Panc1 (cell line): ENCODE measurements at regions not wholly inside any gene's neighbourhood (a gene's known extent, or its start where the extent isn't known, plus 50 kb on each side); places are given as distances from the start of the nearest gene placed in this dataset.
"Not testable (repeated sequence)": the region's sequence is repeated elsewhere in the genome, so short reads cannot be mapped to it uniquely, and the experiment has no call there.

Experiments
- ATAC-seq: fragments of 200-7000 bp; cut with Tn5 transposase; 2 replicates; pipeline ENCODE4 v1.9.1; 2020; ENCODE audit warnings: mild to moderate bottlenecking, moderate library complexity
- BruUV-seq: library from RNA; stranded (reverse); fragments of 400-500 nt; replicated peaks from 2 replicates; lab custom pipeline; 2021; lab: Mats Ljungman, UMichigan
- CTCF ChIA-PET: fragments of 300-600 bp; sonication (Branson Sonifier 250); formaldehyde crosslinking; loops from one replicate; lab custom pipeline; 2022; ENCODE audit warnings: antibody characterized with exemption; lab: Charles Lee
- POLR2A ChIA-PET: fragments of 300-600 bp; sonication (Branson Sonifier 250); formaldehyde crosslinking; loops from one replicate; lab custom pipeline; 2022; ENCODE audit warnings: antibody characterized with exemption; lab: Charles Lee
- DNase-seq: peaks from one replicate; pipeline ENCODE4 v3.0.0-alpha.2; 2010; ENCODE audit warnings: low read depth, low spot score
- H3K27ac ChIP-seq: 2 replicates; pipeline ENCODE4 v1.5.1; 2011; ENCODE audit warnings: mild to moderate bottlenecking, low read length, inconsistent platforms
- H3K27me3 ChIP-seq: fragments of 200-500 bp; sonication (Bioruptor generic); 2 replicates; pipeline ENCODE4 v1.6.0; 2014; ENCODE audit warnings: low read length, inconsistent platforms; ENCODE audit not compliant: control insufficient read depth, insufficient read depth
- H3K36me3 ChIP-seq: fragments of 200-500 bp; sonication (Bioruptor generic); 2 replicates; pipeline ENCODE4 v1.5.1; 2014; ENCODE audit warnings: inconsistent platforms, mild to moderate bottlenecking, low read length, moderate library complexity; ENCODE audit not compliant: control insufficient read depth, insufficient read depth
- H3K4me1 ChIP-seq: 2 replicates; pipeline ENCODE4 v1.5.1; 2011; ENCODE audit warnings: inconsistent platforms, mild to moderate bottlenecking, low read length, moderate library complexity; ENCODE audit not compliant: control insufficient read depth, insufficient read depth
- H3K4me3 ChIP-seq, 2 experiments: 2 replicates each; pipeline ENCODE4 v1.5.1; 2011 to 2012; ENCODE audit warnings: low read depth in 2 of 2, low read length in 2 of 2, mild to moderate bottlenecking in 2 of 2, inconsistent platforms in 1 of 2, moderate library complexity in 1 of 2
- H3K9me3 ChIP-seq: fragments of 200-500 bp; sonication (Bioruptor generic); 2 replicates; pipeline ENCODE4 v1.5.1; 2014; ENCODE audit warnings: low read depth, mild to moderate bottlenecking, inconsistent platforms, low read length, moderate library complexity; ENCODE audit not compliant: control insufficient read depth, insufficient read depth
- POLR2AphosphoS5 ChIP-seq: IDR thresholded peaks from 2 replicates; pipeline ENCODE4 v1.6.1; 2012; ENCODE audit warnings: mild to moderate bottlenecking, low read depth, low read length, moderate library complexity
- REST ChIP-seq, 2 experiments: IDR thresholded peaks; 2 replicates each; pipeline ENCODE4 v1.6.1; 2011 to 2012; ENCODE audit warnings: low read depth in 2 of 2, control low read depth in 1 of 2, low read length in 1 of 2, mild to moderate bottlenecking in 1 of 2, moderate library complexity in 1 of 2; ENCODE audit not compliant: insufficient read depth in 1 of 2
- SIN3A ChIP-seq: IDR thresholded peaks from 2 replicates; pipeline ENCODE4 v1.6.1; 2012; ENCODE audit warnings: low read depth, mild to moderate bottlenecking, low read length, moderate library complexity, borderline replicate concordance; ENCODE audit not compliant: insufficient read depth
- TCF7L2 ChIP-seq: IDR thresholded peaks from 2 replicates; pipeline ENCODE4 v1.6.1; 2011; ENCODE audit warnings: mild to moderate bottlenecking, low read depth, low read length, inconsistent platforms
- in situ Hi-C: cut with HindIII; loops from 2 replicates; pipeline ENCODE4 v1.10.0; 2016; ENCODE audit warnings: low sequenced_read_pairs, low pct_unique_long_range_greater_than_20kb
- intact Hi-C: fragments of 100-400 bp; cut with micrococcal nuclease; formaldehyde crosslinking; loops from one replicate; pipeline ENCODE4 v1.10.0; 2022; ENCODE audit not compliant: unreplicated experiment
- TF ChIP-seq, protein P1 (sequence below): fragments of 450-650 bp; IDR thresholded peaks from 2 replicates; pipeline ENCODE4 v1.5.1; 2017; ENCODE audit warnings: mild to moderate bottlenecking

- H3K9me3 ChIP-seq: no peaks in the 10 kb centered on the region
- intact Hi-C loops: no loop called here
- CTCF ChIA-PET: no interaction called here
- no peak for TF ChIP-seq SIN3A
- TF ChIP-seq REST (IDR thresholded peaks at IDR 0.05; ENCODE audit: insufficient read depth in 1 of 2, low read depth in 2 of 2, low read length in 1 of 2): no peak
- no peak for TF ChIP-seq POLR2AphosphoS5
- TF ChIP-seq, protein P1, sequence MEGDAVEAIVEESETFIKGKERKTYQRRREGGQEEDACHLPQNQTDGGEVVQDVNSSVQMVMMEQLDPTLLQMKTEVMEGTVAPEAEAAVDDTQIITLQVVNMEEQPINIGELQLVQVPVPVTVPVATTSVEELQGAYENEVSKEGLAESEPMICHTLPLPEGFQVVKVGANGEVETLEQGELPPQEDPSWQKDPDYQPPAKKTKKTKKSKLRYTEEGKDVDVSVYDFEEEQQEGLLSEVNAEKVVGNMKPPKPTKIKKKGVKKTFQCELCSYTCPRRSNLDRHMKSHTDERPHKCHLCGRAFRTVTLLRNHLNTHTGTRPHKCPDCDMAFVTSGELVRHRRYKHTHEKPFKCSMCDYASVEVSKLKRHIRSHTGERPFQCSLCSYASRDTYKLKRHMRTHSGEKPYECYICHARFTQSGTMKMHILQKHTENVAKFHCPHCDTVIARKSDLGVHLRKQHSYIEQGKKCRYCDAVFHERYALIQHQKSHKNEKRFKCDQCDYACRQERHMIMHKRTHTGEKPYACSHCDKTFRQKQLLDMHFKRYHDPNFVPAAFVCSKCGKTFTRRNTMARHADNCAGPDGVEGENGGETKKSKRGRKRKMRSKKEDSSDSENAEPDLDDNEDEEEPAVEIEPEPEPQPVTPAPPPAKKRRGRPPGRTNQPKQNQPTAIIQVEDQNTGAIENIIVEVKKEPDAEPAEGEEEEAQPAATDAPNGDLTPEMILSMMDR: no peak
- no peak for TF ChIP-seq TCF7L2
- no peak overlapping the region for H3K27ac ChIP-seq
- no peak overlapping the region for H3K4me3 ChIP-seq
- no peaks in the 10 kb centered on the region for H3K36me3 ChIP-seq
- H3K27me3 ChIP-seq: no peaks in the 10 kb centered on the region; the same call in 1 of the 2 replicates
- in situ Hi-C loops: no loop called here
- DNase-seq: no peak
- ATAC-seq: no peak
- BruUV-seq: no TSS peak
- no peaks in the 10 kb centered on the region for H3K4me1 ChIP-seq
- POLR2A ChIA-PET: no interaction called here
Measured at GRCh38 chr12:114809097-114809496, 125.1 kb upstream of the TBX3 start.

DNA sequence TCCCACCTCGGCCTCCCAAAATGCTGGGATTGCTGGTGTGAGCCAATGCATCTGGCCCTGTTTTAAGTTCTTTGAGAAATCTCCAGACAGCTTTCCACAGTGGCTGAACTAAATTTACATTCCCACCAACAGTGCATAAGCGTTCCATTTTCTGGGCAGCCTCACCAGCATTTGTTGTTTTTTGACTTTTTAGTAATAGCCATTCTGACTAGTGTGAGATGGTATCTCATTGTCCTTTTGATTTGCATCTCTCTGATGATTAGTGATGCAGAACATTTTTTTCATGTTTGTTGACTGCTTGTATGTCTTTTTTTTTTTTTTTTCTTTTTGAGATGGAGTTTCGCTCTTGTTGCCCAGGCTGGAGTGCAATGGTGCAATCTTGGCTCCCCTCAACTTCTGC, 117.4 kb upstream of the TBX3 start:
- DNase-seq, H3K4me3 ChIP-seq, intact Hi-C loops, ATAC-seq, BruUV-seq, H3K27ac ChIP-seq, H3K27me3 ChIP-seq, CTCF ChIA-PET, H3K9me3 ChIP-seq, H3K4me1 ChIP-seq, POLR2A ChIA-PET, in situ Hi-C loops, H3K36me3 ChIP-seq: not testable (repeated sequence)

DNA sequence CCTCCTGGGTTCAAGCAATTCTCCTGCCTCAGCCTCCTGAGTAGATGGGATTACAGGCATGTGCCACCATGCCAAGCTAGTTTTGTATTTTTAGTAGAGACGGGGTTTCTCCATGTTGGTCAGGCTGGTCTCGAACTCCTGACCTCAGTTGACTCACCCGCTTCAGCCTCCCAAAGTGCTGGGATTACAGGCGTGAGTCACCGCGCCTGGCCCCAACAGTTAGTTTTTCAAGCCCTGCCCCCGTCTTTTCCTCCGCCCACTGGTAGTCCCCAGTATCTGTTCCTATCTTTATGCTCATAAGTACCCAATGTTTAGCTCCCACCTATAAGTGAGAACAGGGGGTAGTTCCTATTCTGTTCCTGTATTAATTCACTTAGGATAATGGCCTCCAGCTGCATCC, 116.6 kb upstream of the TBX3 start:
- intact Hi-C loops, ATAC-seq, CTCF ChIA-PET, H3K36me3 ChIP-seq, H3K27me3 ChIP-seq, POLR2A ChIA-PET, H3K4me3 ChIP-seq, DNase-seq, H3K27ac ChIP-seq, BruUV-seq, H3K9me3 ChIP-seq, H3K4me1 ChIP-seq, in situ Hi-C loops: not testable (repeated sequence)
